GM23248 (cell line): ENCODE measurements at regions not wholly inside any gene's neighbourhood (a gene's known extent, or its start where the extent isn't known, plus 50 kb on each side); places are given as distances from the start of the nearest gene placed in this dataset.

ENCODE experiments used
- DNase-seq: peaks from one replicate; pipeline ENCODE4 v3.0.0-alpha.2; 2015
- H2AFZ ChIP-seq: fragments of 200-600 bp; sonication (generic); 2 replicates; pipeline ENCODE4 v1.6.1; 2016; ENCODE audit warnings: antibody characterized with exemption
- H3F3A ChIP-seq: fragments of 200-600 bp; sonication (generic); 2 replicates; pipeline ENCODE4 v1.6.1; 2016; ENCODE audit warnings: mild to moderate bottlenecking, antibody characterized with exemption, mixed run types; ENCODE audit not compliant: insufficient read depth
- H3K27ac ChIP-seq: fragments of 200-600 bp; sonication (generic); 2 replicates; pipeline ENCODE4 v1.5.1; 2016; ENCODE audit warnings: mild to moderate bottlenecking
- H3K27me3 ChIP-seq: fragments of 200-600 bp; sonication (generic); replicated peaks from 2 replicates; pipeline ENCODE4 v1.6.1; 2016; ENCODE audit warnings: mild to moderate bottlenecking; ENCODE audit not compliant: insufficient read depth
- H3K36me3 ChIP-seq: fragments of 200-600 bp; sonication (generic); 2 replicates; pipeline ENCODE4 v1.6.1; 2016; ENCODE audit warnings: low read depth, mild to moderate bottlenecking
- H3K4me1 ChIP-seq: fragments of 200-600 bp; sonication (generic); 2 replicates; pipeline ENCODE4 v1.6.1; 2016; ENCODE audit warnings: mild to moderate bottlenecking; ENCODE audit not compliant: insufficient read depth
- H3K4me2 ChIP-seq: fragments of 200-600 bp; sonication (generic); one replicate; pipeline ENCODE4 v1.6.1; 2016; ENCODE audit warnings: mild to moderate bottlenecking; ENCODE audit not compliant: unreplicated experiment
- H3K4me3 ChIP-seq: fragments of 200-600 bp; sonication (generic); 2 replicates; pipeline ENCODE4 v1.5.1; 2016; ENCODE audit warnings: mild to moderate bottlenecking
- H3K79me2 ChIP-seq: fragments of 200-600 bp; sonication (generic); 2 replicates; pipeline ENCODE4 v1.6.1; 2016; ENCODE audit warnings: mild to moderate bottlenecking; ENCODE audit not compliant: insufficient read depth
- H3K9ac ChIP-seq: fragments of 200-600 bp; sonication (generic); 2 replicates; pipeline ENCODE4 v1.6.1; 2016; ENCODE audit warnings: mild to moderate bottlenecking
- H3K9me2 ChIP-seq: fragments of 200-600 bp; sonication (generic); 2 replicates; pipeline ENCODE4 v1.6.1; 2016; ENCODE audit warnings: mixed run types, mild to moderate bottlenecking, moderate library complexity; ENCODE audit not compliant: insufficient read depth
- H3K9me3 ChIP-seq: fragments of 200-600 bp; sonication (generic); one replicate; pipeline ENCODE4 v1.6.1; 2017; ENCODE audit warnings: low read depth
- H4K20me1 ChIP-seq: fragments of 200-600 bp; sonication (generic); 2 replicates; pipeline ENCODE4 v1.6.0; 2016; ENCODE audit not compliant: insufficient read depth
- EZH2 ChIP-seq: fragments of 200-600 bp; sonication (generic); IDR thresholded peaks from 2 replicates; pipeline ENCODE4 v1.6.1; 2018; ENCODE audit warnings: antibody characterized with exemption, mild to moderate bottlenecking; ENCODE audit not compliant: insufficient read depth, poor library complexity, severe bottlenecking
- EZH2phosphoT487 ChIP-seq: fragments of 200-600 bp; sonication (generic); IDR thresholded peaks from 2 replicates; pipeline ENCODE4 v1.6.1; 2018; ENCODE audit warnings: antibody characterized with exemption, moderate library complexity, mild to moderate bottlenecking, low read depth; ENCODE audit not compliant: insufficient read depth
- WGBS, 2 experiments: methylation state at CpG; one replicate each; pipeline ENCODE4 v1.1.6; 2015 to 2017; ENCODE audit warnings: low lambda C conversion rate in 2 of 2, low coverage in 1 of 2; ENCODE audit errors: missing lambda C conversion rate in 2 of 2; 5-methylcytosine and 5-hydroxymethylcytosine counted together
- in situ Hi-C: fragments of 300-500 bp; cut with MboI; formaldehyde crosslinking; loops from 2 replicates; pipeline ENCODE4 v1.15.0; 2020

- Histone ChIP-seq H3K36me3 (no peaks in the 10 kb centered on the region), H3K9me3 (no peaks in the 10 kb centered on the region), H2AFZ (no peak overlapping the region), H3K79me2 (no peaks in the 10 kb centered on the region), H3K4me2 (no peak overlapping the region), H3K27me3 (peaks cover 4% of the 10 kb centered on the region; the same call in 1 of the 2 replicates), H3K4me3 (no peak overlapping the region), H4K20me1 (no peaks in the 10 kb centered on the region), H3F3A (no peaks in the 10 kb centered on the region), H3K9me2 (no peaks in the 10 kb centered on the region), H3K4me1 (no peaks in the 10 kb centered on the region), H3K9ac (no peak overlapping the region), H3K27ac (no peak overlapping the region)
- in situ Hi-C loops, result no loop called here
- DNase-seq, result no peak
- WGBS, 2 experiments, result 18% methylated on average over 9 of the region's 9 CpGs
- TF ChIP-seq EZH2, result no peak
- TF ChIP-seq EZH2phosphoT487, result no peak
Observed at GRCh38 chr13:99855526-99856420, 115.8 kb downstream of the ZIC5 start.

- Histone ChIP-seq H3K9ac (no peak overlapping the region), H3K36me3 (no peaks in the 10 kb centered on the region)
Observed at GRCh38 chr13:99854366-99854765, 117.2 kb downstream of the ZIC5 start.

GRCh38 chr13:99847318-99847750 is 124.2 kb downstream of the ZIC5 start:
- WGBS, 2 experiments, result 31 to 38% methylated on average over 10 of the region's 10 CpGs
- H3K79me2 ChIP-seq, result no peaks in the 10 kb centered on the region
- H3K9me2 ChIP-seq, result no peaks in the 10 kb centered on the region
- no peaks in the 10 kb centered on the region for H3K9me3 ChIP-seq
- no peak for DNase-seq
- no peak overlapping the region for H3K27ac ChIP-seq
- no peaks in the 10 kb centered on the region for H3K36me3 ChIP-seq
- in situ Hi-C loops, result no loop called here
- no peaks in the 10 kb centered on the region for H3F3A ChIP-seq
- no peak overlapping the region for H3K4me2 ChIP-seq
- H3K9ac ChIP-seq, result no peak overlapping the region
- no peak for TF ChIP-seq EZH2
- TF ChIP-seq EZH2phosphoT487, result no peak
- H3K4me3 ChIP-seq, result no peak overlapping the region
- no peaks in the 10 kb centered on the region for H3K27me3 ChIP-seq
- no peak overlapping the region for H2AFZ ChIP-seq
- H4K20me1 ChIP-seq, result no peaks in the 10 kb centered on the region
- no peaks in the 10 kb centered on the region for H3K4me1 ChIP-seq

More at GRCh38 chr13:99854366-99854765, 117.2 kb downstream of the ZIC5 start:
- H3K4me2 ChIP-seq, result no peak overlapping the region
- H3K27ac ChIP-seq, result no peak overlapping the region
- TF ChIP-seq EZH2phosphoT487 (no peak), EZH2 (no peak)
- H3K9me3 ChIP-seq, result no peaks in the 10 kb centered on the region
- H3K4me1 ChIP-seq, result no peaks in the 10 kb centered on the region
- H2AFZ ChIP-seq, result no peak overlapping the region
- WGBS, 2 experiments, result 77 to 82% methylated on average over 13 of the region's 13 CpGs
- H4K20me1 ChIP-seq, result no peaks in the 10 kb centered on the region
- peaks cover 4% of the 10 kb centered on the region; the same call in 1 of the 2 replicates for H3K27me3 ChIP-seq
- H3K4me3 ChIP-seq, result no peak overlapping the region
- in situ Hi-C loops, result no loop called here
- no peak for DNase-seq
- H3K79me2 ChIP-seq, result no peaks in the 10 kb centered on the region
- H3K9me2 ChIP-seq, result no peaks in the 10 kb centered on the region
- H3F3A ChIP-seq, result no peaks in the 10 kb centered on the region

- TF ChIP-seq EZH2phosphoT487 (no peak), EZH2 (no peak)
- no peak overlapping the region for H3K27ac ChIP-seq
- H3K27me3 ChIP-seq, result no peaks in the 10 kb centered on the region
- no peaks in the 10 kb centered on the region for H3F3A ChIP-seq
- H4K20me1 ChIP-seq, result no peaks in the 10 kb centered on the region
- 72 to 76% methylated on average over 29 of the region's 29 CpGs for WGBS, 2 experiments
- no peak overlapping the region for H3K4me3 ChIP-seq
- in situ Hi-C loops, result no loop called here
- H3K9me2 ChIP-seq, result no peaks in the 10 kb centered on the region
- H3K79me2 ChIP-seq, result no peaks in the 10 kb centered on the region
- no peak overlapping the region for H3K4me2 ChIP-seq
- H3K9ac ChIP-seq, result no peak overlapping the region
- no peaks in the 10 kb centered on the region for H3K36me3 ChIP-seq
- H3K9me3 ChIP-seq, result no peaks in the 10 kb centered on the region
- DNase-seq, result no peak
- H2AFZ ChIP-seq, result no peak overlapping the region
- no peaks in the 10 kb centered on the region for H3K4me1 ChIP-seq
Observed at GRCh38 chr13:99845161-99845874, 126.2 kb downstream of the ZIC5 start.
